ENCODE measurements at regions not wholly inside any gene's neighbourhood (a gene's known extent, or its start where the extent isn't known, plus 50 kb on each side); places are given as distances from the start of the nearest gene placed in this dataset.

DNA sequence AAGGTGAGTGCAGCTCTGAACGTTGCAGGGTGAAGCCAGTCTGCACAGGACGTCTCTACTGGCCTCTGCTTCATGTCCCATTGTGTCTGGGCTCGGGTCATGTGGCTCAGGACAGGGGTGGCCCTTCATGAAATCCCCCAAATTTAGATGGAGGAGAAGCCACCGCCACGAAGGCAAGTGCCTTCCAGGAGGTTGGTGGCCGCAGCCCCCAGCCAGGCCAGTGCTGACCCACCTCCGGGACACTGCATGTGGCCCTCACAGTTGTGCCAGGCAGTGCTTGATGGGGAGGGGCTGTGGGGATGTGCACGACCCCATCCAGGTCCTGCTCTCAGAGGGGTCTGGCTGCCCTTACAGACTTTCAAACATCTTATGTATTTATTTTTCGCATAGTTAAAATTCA, 1311.1 kb downstream of the BRD1 start:
- H3K56ac ChIP-seq (ENCODE audit: extremely low read depth, insufficient read depth, low read length): no peak overlapping the region
- intact Hi-C loops (cut with micrococcal nuclease) (no loop called here), dilution Hi-C loops (cut with HindIII; ENCODE audit: low sequenced_read_pairs, unreplicated experiment) (no loop called here), in situ Hi-C loops (cut with MboI; ENCODE audit: low sequenced_read_pairs) (no loop called here)
- no peaks in the 10 kb centered on the region for H3K4me1 ChIP-seq (ENCODE audit: control insufficient read depth, insufficient read depth, low read length)
- H2BK120ac ChIP-seq (ENCODE audit: low read depth, low read length): no peak overlapping the region
- no peaks in the 10 kb centered on the region for H3K27me3 ChIP-seq (ENCODE audit: control insufficient read depth, insufficient read depth, low read length)
- H3K23ac ChIP-seq (ENCODE audit: low read depth, low read length): no peak overlapping the region
- peak overlapping the region; percentile 6 for H2AFZ ChIP-seq (replicated peaks; ENCODE audit: low read length, poor library complexity)
- no peak overlapping the region for H4K5ac ChIP-seq (ENCODE audit: low read depth, low read length)
- H2BK5ac ChIP-seq (ENCODE audit: low read depth, low read length, poor library complexity, severe bottlenecking): no peak overlapping the region
- no peak overlapping the region for H3K4ac ChIP-seq (ENCODE audit: low read depth, low read length)
- no peak overlapping the region for H4K8ac ChIP-seq (ENCODE audit: low read depth in 2 of 2, low read length in 2 of 2)
- no peak overlapping the region for H3K4me3 ChIP-seq (ENCODE audit: insufficient read depth, low read depth, low read length)
- H2AK9ac ChIP-seq (replicated peaks; ENCODE audit: low read depth, low read length, poor library complexity): no peak overlapping the region
- no peak overlapping the region for H3K27ac ChIP-seq (ENCODE audit: insufficient read depth, low read length)
- H3K9me3 ChIP-seq (ENCODE audit: control insufficient read depth, insufficient read depth, low read length): peaks cover 62% of the 10 kb centered on the region
- H3K18ac ChIP-seq (ENCODE audit: low read depth, low read length): no peak overlapping the region
- TF ChIP-seq MXI1 (IDR thresholded peaks at IDR 0.05; ENCODE audit: borderline replicate concordance, low read depth, low read length) (no peak), USF2 (IDR thresholded peaks at IDR 0.05; ENCODE audit: low read depth, low read length) (no peak), MAZ (IDR thresholded peaks at IDR 0.05; ENCODE audit: borderline replicate concordance, low read depth, low read length) (no peak)
- H2BK20ac ChIP-seq (ENCODE audit: low read depth, low read length): no peak overlapping the region
- H3K36me3 ChIP-seq (ENCODE audit: control insufficient read depth, insufficient read depth, low read length): no peaks in the 10 kb centered on the region
- no peak for ATAC-seq (ENCODE audit: low read depth)
- H2BK15ac ChIP-seq (ENCODE audit: low read depth, low read length): no peak overlapping the region
- BruUV-seq (replicated peaks): no TSS peak
- no peak overlapping the region for H3K9ac ChIP-seq (ENCODE audit: low read depth, low read length)
- no peak overlapping the region for H2AK5ac ChIP-seq (ENCODE audit: low read depth, low read length)
- H3K4me2 ChIP-seq (ENCODE audit: low read depth, low read length): no peak overlapping the region
- ChIA-PET CTCF (no interaction called here), POLR2A (ENCODE audit: unreplicated experiment) (no interaction called here)
- no peaks in the 10 kb centered on the region for H3K9me1 ChIP-seq (ENCODE audit: insufficient read depth, low read length)
- H3K14ac ChIP-seq (replicated peaks; ENCODE audit: low read depth, low read length): no peak overlapping the region
- no peaks in the 10 kb centered on the region for H4K20me1 ChIP-seq (ENCODE audit: insufficient read depth, low read length)
- H3K79me1 ChIP-seq (ENCODE audit: low read depth in 1 of 2, low read length in 2 of 2): no peaks in the 10 kb centered on the region
- H4K91ac ChIP-seq (ENCODE audit: insufficient read depth, low read depth, low read length): no peak overlapping the region
- 42% methylated on average over 4 of the region's 9 CpGs; no CpG with 5 or more reads in 1 of the 2 experiments for WGBS, 2 experiments (ENCODE audit: extremely low coverage in 2 of 2, insufficient read length in 1 of 2)
- no peak for DNase-seq

All from IMR-90 (cell line).